PC-9 (cell line): ENCODE measurements at regions not wholly inside any gene's neighbourhood (a gene's known extent, or its start where the extent isn't known, plus 50 kb on each side); places are given as distances from the start of the nearest gene placed in this dataset.

Source experiments
- CTCF ChIP-seq: fragments of 200-600 bp; sonication (generic); conservative IDR thresholded peaks from 2 replicates; pipeline ENCODE4 v1.6.1; 2017; ENCODE audit warnings: mixed run types, antibody characterized with exemption, mild to moderate bottlenecking, moderate library complexity
- EZH2 ChIP-seq: fragments of 200-600 bp; sonication (generic); IDR thresholded peaks from 2 replicates; pipeline ENCODE4 v1.8.0; 2017; ENCODE audit warnings: antibody characterized with exemption, low read depth

DNA sequence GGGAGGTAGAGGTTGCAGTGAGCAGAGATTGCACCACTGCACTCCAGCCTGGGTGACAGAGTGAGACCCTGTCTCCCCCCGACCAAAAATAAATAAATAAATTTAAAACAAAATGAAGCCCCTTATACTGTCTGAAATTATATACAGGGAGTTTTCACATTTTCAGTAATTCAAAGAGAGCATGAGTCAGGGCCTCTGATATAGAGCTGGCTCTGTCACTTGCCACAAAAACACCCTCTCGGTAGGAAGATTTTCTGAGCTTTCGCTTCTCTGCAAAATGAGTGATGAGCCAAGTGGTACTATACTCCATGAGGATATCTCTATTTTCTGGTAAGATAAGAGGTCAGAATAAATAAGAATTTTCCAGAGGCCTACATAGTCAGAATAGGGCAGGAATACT is 462.9 kb downstream of the COG6 start:
- TF ChIP-seq CTCF (no peak), EZH2 (no peak)
